Middle frontal gyrus (tissue), 1 donor: ENCODE measurements at regions not wholly inside any gene's neighbourhood (a gene's known extent, or its start where the extent isn't known, plus 50 kb on each side); places are given as distances from the start of the nearest gene placed in this dataset.

Experiments
- DNase-seq: peaks from one replicate; pipeline ENCODE4 v3.0.0-alpha.2; 2015; ENCODE audit warnings: low spot score; ENCODE audit errors: extremely low spot score

DNA sequence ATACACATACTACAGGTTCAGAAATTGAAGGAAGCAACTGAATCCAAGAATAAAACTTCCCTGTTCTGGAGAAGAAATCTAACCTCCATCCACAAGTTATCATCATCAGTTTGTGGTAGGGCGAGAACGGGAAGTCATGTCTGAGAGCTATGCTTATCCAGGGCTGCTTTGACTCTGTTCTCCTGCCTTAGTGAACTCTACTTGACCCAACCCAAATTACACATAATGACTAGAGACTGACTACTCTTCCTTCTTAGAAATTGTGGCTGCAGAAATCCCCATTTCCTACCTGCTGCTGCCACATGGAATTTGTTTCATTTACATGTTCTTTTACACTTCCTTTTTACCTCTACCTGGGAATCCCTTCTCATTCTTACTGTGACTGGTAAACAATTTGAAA lies 1102.6 kb upstream of the PIK3C3 start:
- DNase-seq: no peak

DNA sequence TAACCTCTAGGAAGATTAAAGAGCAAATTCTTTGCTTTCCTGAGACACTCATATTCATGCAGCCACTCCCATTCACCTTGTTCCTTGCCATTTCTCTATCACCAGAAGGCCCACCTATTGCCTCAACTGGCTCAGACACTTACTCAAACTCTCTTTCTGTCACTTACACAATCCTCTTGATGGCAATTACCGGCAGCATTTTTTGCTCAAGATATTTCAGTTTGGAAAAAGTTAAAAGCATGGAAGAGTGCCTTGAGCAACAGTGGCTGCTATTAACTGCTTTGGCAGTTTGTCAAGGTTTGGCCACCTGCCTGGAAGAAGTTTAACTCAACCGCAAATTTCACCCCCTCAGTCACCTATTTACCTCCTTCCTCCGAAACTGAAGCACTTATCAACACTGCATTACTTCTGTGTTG lies 1104.0 kb upstream of the PIK3C3 start:
- no peak for DNase-seq

DNA sequence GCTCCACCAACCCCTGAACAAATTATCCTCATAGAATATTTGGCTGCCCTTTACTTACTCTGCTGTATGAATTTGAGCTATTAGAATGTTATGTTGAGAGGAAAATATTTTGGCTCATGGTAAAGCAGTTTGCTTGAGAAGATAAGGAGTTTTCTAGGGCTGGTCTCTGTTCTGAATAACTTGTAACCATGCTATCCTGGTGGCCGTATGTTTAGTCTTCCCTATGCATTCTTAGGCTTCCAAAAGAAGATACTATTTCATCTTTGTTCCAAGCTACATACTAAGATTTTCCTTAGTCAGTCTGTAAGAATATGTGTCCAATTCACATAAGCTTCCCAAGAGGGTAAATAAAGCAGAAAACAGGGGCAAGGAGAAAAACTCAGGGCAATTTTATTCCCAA lies 1105.1 kb upstream of the PIK3C3 start:
- DNase-seq: no peak

DNA sequence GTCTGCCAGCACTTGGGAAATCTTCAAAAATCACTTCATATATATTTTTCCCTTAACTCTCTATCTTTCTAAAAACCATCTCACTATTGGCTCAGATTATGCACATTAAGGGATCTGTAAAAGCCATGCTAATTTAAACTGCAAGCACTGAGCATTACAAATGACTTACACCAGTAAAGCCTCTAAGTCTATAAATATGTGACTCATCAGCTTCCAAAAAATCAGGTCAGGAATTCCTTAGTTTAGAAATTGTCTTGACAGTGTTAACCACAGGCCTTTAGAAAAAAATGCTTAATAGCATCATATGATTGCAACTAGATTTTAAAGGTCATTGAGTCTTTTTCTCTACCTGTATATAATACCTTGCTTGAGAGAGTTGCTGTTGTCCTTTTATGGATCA lies 1113.6 kb upstream of the PIK3C3 start:
- DNase-seq: no peak

DNA sequence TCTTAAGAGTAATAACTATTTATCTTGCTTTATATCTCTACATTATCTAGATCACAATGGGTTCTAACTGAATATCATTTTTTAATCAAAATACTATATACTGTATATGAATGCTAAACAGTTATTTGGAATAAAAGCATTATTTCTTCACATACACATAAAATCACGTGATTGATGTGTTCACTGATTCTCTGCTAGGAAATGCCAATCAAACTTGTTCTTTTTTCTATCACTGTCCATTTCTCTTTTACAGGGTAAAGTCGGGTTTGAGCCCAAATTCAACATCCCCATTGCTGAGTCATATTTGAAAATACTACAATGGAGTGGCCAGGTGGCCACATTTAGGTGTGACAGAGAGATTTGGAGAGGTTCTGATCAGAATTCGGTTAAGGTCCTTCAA lies 1114.0 kb upstream of the PIK3C3 start:
- DNase-seq: no peak

DNA sequence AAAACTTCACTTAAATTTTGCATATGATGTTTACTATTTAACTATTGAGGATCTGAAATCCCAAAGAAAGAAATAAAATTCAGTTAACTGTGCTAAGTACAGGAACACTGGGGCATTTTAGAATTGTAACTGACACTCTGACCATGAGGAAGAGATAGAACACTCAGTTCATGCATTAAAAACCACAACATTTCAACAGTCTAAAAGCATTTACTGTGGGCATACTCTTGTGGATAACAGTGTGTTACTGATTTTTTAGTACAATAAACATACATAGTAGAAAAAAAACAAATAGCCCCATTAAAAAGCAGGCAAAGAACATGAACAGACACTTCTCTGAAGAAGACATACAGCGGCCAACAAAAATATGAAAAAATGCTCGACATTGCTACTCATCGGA lies 1122.7 kb upstream of the PIK3C3 start:
- no peak for DNase-seq

DNA sequence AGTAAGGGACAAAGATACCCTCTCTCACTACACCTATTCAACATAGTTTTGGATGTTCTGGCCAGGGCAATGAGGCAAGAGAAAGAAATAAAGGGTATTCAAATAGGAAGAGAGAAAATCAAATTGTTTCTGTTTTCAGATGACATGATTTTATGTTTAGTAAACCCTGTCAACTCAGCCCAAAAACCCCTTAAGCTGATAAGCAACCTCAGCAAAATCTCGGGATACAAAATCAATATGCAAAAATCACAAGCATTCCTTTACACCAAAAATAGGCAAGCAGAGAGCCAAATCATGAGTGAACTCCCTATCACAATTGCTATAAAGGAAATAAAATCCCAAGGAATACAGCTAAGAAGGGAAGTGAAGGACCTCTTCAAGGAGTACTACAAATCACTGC lies 1130.7 kb upstream of the PIK3C3 start:
- no peak for DNase-seq

DNA sequence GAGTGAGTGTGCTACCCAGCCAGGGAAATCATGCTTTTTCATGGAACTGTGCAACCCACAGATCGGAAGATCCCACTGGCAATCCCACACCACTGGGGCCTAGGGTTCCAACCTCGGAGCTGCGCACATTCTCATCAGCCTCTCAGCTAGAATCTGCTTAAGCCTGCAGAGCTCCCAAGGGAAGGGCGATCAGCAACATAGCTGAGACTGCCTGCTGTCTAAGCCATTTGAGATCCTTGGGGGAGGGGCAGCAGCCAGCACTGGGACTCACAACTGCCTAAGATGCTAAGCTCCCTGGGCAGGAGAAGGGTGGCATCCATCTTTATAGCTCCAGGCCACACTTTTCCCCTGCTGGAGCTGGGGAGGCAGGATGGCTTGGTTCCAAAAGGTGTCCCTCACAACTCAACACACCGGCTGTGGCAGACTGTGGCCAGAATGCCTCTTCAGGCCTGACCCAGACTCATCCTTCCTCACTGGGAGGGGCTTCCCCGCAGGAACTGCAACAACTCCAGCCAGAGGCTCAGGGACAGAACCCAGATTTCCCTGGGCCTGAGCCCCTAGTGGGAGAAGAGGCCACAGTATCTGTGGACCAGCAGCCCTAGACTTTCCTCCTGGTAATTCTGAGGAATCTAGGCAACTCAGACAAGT lies 1133.3 kb upstream of the PIK3C3 start:
- no peak for DNase-seq

DNA sequence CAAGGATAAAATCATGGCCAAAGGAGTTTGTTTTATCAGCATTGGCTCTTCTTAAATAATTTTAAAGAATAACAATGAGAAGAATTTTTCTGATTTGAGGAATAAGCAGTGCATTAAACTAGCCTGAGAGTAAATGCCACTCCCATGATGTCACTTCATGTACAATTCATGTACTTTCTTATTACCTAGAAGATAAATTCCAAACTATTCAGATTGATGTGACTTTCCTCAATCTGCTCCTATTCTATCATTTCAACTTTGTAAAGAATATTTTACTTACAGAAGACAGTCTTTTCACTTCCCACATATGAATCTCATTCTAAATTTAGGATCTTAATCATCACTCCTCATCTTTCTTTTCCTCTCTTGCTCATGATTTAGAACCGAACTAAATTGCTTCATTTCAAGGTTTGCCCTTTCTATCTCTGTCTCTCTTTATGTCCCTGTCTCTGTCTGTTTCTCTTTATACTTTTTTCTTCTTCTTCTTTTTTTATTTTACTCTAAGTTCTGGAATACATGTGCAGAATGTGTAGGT lies 1142.0 kb upstream of the PIK3C3 start:
- no peak for DNase-seq

DNA sequence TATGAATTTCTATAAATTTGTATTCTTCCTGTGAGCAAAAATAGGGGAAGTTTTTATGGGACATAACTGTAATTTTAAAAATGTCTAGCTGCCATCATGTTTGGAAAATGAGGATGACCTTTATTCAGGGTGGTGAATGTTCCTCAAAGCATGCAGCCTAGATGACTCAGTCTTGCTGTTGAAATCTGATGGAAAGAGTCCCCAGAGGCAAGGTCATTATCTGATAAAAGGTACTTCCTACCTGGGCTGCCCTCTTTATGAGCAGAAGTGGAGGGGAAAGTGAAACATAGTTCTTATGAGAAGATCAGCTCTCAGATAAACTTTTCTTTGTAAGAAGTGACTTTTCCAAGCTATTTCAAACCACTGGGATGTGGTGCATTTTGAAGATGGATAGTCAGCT lies 1144.7 kb upstream of the PIK3C3 start:
- no peak for DNase-seq

DNA sequence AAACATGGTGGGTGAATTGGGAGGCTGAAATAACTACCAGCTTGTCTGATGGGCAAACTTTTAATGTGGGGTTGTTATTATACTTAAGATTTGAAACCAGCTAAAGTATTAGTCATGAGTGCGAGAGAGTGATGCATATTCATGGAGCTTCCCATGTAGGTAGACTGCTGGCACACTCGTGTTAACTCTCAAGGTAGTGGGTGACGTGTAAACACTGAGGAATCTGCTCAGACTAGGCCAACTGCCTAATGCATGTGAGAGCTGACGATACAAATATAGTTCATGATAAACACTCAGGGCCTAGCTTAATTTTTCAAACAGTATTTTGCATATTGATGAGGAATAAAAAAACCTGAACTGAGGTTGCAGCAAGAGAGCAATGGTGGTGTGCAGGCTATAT lies 1165.7 kb upstream of the PIK3C3 start:
- peak; percentile 4 for DNase-seq

DNA sequence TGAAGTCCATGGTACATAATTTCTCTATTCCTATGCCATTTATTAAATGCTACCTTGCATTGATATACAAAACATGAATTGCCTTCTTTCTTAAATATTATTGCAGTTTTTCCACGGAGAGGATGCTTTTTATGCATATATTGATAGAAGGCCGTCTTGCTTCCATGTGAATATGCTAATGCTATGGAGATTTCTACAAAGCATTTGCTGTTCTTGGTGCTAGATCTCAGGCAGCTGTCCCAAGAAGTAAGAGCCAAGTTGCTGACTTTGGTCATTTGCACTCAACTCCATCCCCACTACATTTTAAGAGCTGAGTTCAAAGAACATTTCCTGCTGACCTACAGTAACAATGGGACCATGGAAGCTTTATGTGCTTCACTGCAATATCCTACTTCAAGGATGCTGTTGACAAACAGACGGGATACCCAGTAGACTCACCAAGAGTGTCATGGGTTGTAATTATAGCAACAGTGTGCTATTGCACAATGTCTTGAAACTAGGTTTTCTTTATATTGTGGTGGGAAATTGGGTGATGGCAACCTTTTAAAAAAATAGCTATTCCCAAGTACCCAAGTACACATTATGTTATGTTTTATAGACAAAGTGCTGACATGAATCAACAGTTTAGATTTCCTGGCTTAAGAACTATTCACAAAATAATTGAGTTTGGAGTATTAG lies 1172.4 kb upstream of the PIK3C3 start:
- DNase-seq: no peak

DNA sequence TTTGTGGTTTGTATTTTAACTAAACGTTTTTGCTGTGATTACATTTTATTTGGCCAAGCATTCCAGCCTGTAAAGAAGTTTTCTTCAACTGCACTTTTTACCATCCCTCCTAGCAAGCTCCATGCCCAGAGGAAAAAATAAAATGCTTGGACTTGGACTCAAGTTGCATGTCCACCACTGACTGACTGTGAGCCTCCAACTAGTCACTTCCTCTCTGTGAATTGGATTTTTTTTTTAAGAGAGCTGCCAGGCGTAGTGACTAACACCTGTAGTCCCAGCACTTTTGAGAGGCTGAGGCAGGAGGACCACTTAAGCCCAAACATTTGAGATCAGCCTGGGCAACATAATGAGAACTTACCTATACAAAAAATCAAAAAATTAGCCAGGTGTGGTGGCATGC lies 1185.2 kb upstream of the PIK3C3 start:
- DNase-seq: no peak

DNA sequence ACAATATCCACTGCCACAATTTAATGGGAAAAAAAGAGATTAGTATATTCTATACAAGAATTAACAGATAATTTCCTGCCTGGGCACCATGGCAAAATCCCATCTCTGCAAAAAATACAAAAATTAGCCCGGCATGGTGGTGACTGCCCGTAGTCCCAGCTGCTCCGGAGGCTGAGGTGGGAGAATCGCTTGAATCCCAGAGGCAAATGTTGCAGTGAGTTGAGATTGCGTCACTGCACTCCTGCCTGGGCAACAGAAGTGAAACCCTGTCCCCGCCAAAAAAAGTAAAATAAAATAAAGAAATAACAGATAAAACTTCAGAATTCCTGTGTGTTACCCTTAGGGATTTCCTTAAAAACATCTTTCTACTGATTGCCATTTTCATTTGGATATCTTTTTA lies 1194.8 kb upstream of the PIK3C3 start:
- no peak for DNase-seq

DNA sequence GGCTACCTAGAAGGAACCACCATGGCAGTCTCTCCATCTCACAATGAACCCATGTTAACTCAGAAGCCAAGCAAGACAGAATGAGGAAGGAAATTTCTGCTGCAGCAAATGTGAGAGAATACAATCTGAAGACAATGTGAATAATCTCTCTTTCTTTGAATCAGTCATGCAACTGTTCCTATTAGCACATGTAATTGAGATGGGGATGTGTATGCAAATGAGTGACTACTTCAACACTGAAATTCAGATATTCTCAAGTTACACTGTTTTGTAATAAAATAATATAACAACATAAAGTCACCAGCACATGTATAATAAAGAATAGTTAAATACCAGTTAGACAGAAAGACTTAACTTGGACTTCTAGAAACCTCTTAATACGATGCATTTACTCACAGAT lies 1200.6 kb upstream of the PIK3C3 start:
- no peak for DNase-seq

DNA sequence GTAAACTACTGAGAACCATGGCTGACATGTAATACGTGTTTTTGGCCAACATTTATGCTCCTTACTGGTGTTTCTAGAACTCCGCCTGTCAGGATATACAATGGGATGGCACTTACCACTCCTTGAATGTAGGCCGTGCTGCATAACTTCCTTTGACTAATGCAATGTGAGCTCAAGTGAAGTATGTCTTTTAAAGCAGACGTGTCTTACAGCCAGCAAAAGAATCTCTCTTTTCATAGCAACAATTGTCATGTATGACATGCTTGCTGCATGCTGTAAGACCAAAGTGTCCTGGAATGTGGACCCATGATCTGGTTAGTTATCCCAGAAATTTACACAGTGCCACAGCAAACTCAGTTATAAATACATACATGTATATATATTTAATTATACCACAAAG lies 1202.7 kb upstream of the PIK3C3 start:
- no peak for DNase-seq

DNA sequence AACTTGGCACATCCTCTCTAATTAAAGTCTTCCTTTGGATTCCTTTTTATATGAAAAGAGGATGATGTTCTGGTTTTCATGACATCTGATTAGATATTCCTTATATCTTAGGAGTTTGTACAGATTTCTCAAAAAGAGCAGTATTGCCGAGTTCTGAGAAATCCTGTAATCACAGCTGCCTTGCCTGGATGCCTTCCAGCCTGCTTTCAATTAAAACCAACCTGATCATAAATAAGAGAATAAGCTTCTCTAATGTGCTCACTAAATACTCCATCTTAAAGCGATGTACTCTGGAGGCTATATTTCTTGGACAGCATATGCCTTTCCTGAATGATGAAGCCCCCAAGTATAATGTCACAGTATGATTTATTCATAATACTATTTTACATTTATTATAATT lies 1203.8 kb upstream of the PIK3C3 start:
- no peak for DNase-seq

DNA sequence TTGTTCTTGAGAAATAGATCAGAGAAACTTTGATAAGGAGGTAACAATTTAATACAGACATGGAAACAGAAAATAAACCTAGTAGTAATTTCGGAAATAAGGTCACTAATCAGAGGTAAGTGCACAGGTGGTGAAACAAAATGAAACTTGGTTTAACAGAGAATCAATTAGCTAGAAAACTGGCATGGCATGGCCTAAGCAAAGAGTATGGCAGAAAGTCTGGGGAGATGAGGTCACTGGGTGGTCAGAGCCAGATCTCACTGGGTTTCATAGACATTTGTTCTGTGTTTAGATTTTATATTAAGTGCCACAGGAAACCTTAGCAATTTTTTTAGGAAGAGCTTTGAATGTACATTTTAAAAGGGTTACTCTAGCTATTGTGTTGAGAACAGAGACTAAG lies 1216.0 kb upstream of the PIK3C3 start:
- DNase-seq: no peak

DNA sequence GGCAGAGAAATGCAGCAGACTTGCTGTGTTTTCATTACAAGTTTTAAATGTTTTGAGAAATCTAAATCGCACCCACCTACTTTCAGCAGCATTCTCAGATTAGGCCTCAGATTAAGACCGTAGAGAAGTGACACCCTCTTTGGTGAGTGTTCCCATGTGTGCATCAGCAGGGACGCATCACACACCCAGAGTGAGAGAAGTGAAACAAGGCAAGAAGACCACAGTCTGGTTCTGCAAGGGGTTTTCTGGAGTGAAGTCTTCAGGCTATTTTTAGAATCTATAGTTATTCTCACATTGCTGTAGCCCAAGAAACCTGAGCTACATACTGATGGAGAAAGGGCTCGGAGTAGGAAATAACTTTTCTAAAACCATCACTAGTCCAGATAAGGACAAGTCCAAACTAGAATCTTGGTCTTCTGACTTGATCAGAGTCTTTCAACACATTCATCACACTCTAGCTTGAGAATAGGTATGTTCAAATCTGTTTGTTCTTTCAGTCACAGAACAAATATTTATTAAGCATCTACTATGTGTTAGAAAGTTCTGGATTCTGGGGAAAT lies 1216.6 kb upstream of the PIK3C3 start:
- DNase-seq: no peak

DNA sequence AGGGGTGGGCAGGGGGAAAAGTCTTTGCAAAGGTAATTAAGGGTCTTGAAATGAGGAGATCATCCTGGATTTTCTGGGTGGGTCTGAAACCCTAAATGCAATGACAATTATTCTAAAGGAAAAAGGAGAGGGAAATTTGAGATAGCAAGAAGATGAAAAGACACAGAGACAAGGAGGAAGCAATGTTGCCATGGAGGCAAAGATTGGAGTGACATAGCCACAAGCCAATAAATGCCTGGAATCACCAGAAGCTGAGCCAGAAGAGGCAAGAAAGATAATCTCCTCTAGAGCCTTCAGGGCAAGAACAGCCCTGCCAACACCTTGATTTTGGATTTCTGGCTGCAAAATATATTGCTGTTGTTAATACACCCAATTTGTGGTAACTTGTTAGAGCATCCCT lies 1246.3 kb upstream of the PIK3C3 start:
- no peak for DNase-seq

DNA sequence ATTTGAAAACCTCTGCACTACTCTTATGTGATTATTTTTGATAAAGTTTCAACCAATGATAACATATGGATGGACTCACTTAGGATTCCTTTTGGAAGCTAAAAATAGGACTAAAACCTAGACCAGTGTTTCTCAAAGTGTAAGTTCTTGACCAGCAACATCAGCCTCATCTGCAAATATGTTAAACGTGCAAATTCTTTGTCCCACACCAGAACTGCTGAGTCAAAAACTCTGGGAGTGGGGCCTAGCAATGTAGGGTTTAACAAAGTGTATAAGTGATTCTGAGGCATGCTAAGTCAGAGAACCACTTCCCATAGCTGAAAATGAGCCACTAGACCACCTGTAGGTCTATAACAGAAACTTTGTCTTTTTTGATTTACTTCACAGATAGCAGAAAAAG lies 1247.2 kb upstream of the PIK3C3 start:
- no peak for DNase-seq

DNA sequence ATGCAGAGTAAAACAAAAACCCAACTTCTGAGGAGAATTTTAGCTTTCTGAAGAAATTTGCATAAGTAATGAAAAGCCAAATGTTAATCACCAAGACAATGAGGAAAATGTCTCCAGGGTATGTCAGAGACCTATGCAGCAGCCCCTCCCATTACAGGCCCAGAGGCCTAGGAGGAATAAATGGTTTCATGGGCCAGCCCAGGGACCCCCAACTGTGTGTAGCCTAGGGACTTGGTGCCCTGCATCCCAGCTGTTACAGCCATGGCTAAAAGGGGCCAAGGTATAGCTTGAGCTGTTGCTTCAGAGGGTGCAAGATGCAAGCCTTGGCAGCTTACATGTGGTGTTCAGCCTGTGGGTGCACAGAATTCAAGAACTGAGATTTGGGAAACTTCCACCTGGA lies 1256.9 kb upstream of the PIK3C3 start:
- no peak for DNase-seq

DNA sequence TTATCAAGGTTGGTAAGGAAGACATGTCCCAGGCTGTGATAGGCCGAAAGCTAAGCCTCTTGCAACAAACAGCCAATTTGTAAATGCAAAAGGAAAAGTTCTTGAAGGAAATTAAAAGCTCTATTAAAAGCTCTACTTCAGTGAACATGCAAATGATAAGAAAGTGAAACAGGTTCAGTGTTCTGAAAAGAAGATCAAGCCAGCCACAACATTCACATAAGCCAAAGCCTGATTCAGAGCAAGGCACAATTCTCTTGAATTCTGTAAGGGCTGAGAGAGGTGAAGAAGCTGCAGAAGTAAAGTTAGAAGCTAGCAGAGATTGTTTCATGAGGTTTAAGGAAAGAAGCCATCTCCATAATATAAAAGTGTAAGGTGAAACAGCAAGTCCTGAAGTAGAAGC lies 1259.5 kb upstream of the PIK3C3 start:
- no peak for DNase-seq
